ENCODE measurements at regions not wholly inside any gene's neighbourhood (a gene's known extent, or its start where the extent isn't known, plus 50 kb on each side); places are given as distances from the start of the nearest gene placed in this dataset.

DNA sequence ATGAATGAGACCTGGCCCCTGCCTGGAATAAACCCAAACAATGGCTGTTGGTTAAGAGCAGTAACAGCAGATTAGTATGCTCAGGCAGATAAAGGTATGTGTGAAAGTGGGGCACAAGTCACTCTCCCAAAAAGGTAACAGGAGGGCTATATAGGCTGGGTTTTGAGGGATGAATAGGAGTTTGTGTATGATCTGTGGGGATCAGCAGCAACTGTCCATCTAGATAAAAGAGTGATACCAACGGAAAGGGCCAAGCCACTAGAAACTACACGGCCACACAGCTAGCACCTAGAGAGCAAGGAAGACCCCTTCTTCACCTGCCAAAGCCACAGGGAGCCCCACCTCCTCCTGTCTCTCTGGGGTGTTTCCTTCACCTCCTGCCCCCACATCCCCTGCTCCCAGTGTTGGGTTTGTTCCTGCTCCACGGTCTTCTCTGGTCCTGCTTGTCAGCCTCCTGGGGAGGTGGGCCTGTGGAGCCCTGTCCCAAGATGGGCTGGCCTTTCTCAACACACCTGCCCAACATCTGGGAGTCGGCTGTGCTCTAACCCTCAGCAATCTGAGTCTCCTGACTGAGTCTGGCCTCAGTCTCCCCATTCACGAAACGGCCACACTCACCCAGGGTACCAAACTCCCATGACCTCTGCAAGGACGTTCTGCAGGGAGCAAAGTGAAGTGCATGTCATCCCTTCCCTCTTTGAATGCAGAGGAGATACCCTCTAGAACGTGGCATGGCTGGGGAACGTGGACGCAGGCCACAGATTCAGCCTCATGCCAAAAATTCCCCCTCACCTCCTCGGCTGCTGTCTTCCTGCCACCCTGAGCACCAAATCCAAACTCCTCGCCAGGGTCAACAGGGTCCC is 108.2 kb downstream of the NCOR2 start:
- POLR2A ChIA-PET (ENCODE audit: unreplicated experiment): no interaction called here
- Histone ChIP-seq H2BK15ac (ENCODE audit: low read depth, low read length) (no peak overlapping the region), H3K9ac (ENCODE audit: low read depth, low read length) (no peak overlapping the region), H3K36me3 (ENCODE audit: control insufficient read depth, insufficient read depth, low read length) (peaks cover 55% of the 10 kb centered on the region), H4K8ac (ENCODE audit: low read depth in 2 of 2, low read length in 2 of 2) (no peak overlapping the region), H3K4me2 (ENCODE audit: low read depth, low read length) (no peak overlapping the region), H3K4ac (ENCODE audit: low read depth, low read length) (no peak overlapping the region), H3K56ac (ENCODE audit: extremely low read depth, insufficient read depth, low read length) (no peak overlapping the region), H2BK120ac (ENCODE audit: low read depth, low read length) (no peak overlapping the region), H2AK5ac (ENCODE audit: low read depth, low read length) (no peak overlapping the region), H3K27ac (ENCODE audit: insufficient read depth, low read length) (no peak overlapping the region), H2AK9ac (replicated peaks; ENCODE audit: low read depth, low read length, poor library complexity) (no peak overlapping the region), H2AFZ (replicated peaks; ENCODE audit: low read length, poor library complexity) (peak overlapping the region; percentile 32), H4K20me1 (ENCODE audit: insufficient read depth, low read length) (peaks cover 30% of the 10 kb centered on the region), H3K4me3 (ENCODE audit: insufficient read depth, low read depth, low read length) (no peak overlapping the region), H2BK5ac (ENCODE audit: low read depth, low read length, poor library complexity, severe bottlenecking) (no peak overlapping the region), H3K79me1 (ENCODE audit: low read depth in 1 of 2, low read length in 2 of 2) (peaks cover 11 to 60% of the 10 kb centered on the region in 2 experiments; a peak in 3 of 4 replicates), H3K4me1 (ENCODE audit: control insufficient read depth, insufficient read depth, low read length) (peaks cover 5% of the 10 kb centered on the region; the same call in 1 of the 2 replicates), H3K14ac (replicated peaks; ENCODE audit: low read depth, low read length) (no peak overlapping the region), H3K9me3 (ENCODE audit: control insufficient read depth, insufficient read depth, low read length) (no peaks in the 10 kb centered on the region), H2BK20ac (ENCODE audit: low read depth, low read length) (no peak overlapping the region), H4K91ac (ENCODE audit: insufficient read depth, low read depth, low read length) (no peak overlapping the region), H3K23ac (ENCODE audit: low read depth, low read length) (no peak overlapping the region), H4K5ac (ENCODE audit: low read depth, low read length) (no peak overlapping the region), H3K27me3 (ENCODE audit: control insufficient read depth, insufficient read depth, low read length) (no peaks in the 10 kb centered on the region), H3K9me1 (ENCODE audit: insufficient read depth, low read length) (peaks cover 13% of the 10 kb centered on the region), H3K18ac (ENCODE audit: low read depth, low read length) (no peak overlapping the region)
- CTCF ChIA-PET: no interaction called here
- ATAC-seq (ENCODE audit: low read depth) (no peak), DNase-seq (no peak)
- intact Hi-C loops (cut with micrococcal nuclease): no loop called here
- BruUV-seq (replicated peaks): no TSS peak
- dilution Hi-C loops (cut with HindIII; ENCODE audit: low sequenced_read_pairs, unreplicated experiment): no loop called here
- 80% methylated on average over 2 of the region's 12 CpGs; no CpG with 5 or more reads in 1 of the 2 experiments for WGBS, 2 experiments (ENCODE audit: extremely low coverage in 2 of 2, insufficient read length in 1 of 2)
- in situ Hi-C loops (cut with MboI; ENCODE audit: low sequenced_read_pairs): no loop called here
- TF ChIP-seq CEBPB (IDR thresholded peaks at IDR 0.05; ENCODE audit: low read depth, low read length): no peak
- no peak for TF ChIP-seq SMC3 (IDR thresholded peaks at IDR 0.05; ENCODE audit: low read depth, low read length)
- no peak for TF ChIP-seq RAD21 (IDR thresholded peaks at IDR 0.05; ENCODE audit: low read length)
- TF ChIP-seq RFX5 (IDR thresholded peaks at IDR 0.05; ENCODE audit: low read depth, low read length): no peak
- no peak for TF ChIP-seq NFE2L2 (IDR thresholded peaks at IDR 0.05; ENCODE audit: low read depth, low read length)
- TF ChIP-seq, protein P1, sequence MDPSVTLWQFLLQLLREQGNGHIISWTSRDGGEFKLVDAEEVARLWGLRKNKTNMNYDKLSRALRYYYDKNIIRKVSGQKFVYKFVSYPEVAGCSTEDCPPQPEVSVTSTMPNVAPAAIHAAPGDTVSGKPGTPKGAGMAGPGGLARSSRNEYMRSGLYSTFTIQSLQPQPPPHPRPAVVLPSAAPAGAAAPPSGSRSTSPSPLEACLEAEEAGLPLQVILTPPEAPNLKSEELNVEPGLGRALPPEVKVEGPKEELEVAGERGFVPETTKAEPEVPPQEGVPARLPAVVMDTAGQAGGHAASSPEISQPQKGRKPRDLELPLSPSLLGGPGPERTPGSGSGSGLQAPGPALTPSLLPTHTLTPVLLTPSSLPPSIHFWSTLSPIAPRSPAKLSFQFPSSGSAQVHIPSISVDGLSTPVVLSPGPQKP (IDR thresholded peaks at IDR 0.05; ENCODE audit: borderline replicate concordance, low read depth, low read length): no peak
- no peak for TF ChIP-seq MAZ (IDR thresholded peaks at IDR 0.05; ENCODE audit: borderline replicate concordance, low read depth, low read length)

Data from IMR-90 (cell line).